A549 (cell line): ENCODE measurements at regions not wholly inside any gene's neighbourhood (a gene's known extent, or its start where the extent isn't known, plus 50 kb on each side); places are given as distances from the start of the nearest gene placed in this dataset.

ENCODE experiments used
- ATAC-seq, 2 experiments: fragments of 200-7000 bp in 1 of 2; fragments of >200 bp in 1 of 2; cut with Nextera tagmentation in 1 of 2; cut with Tn5 transposase in 1 of 2; 3 replicates each; pipeline versions ENCODE4 v1.8.0 to v1.9.1; 2018 to 2020; ENCODE audit warnings: mild to moderate bottlenecking in 1 of 2, moderate library complexity in 1 of 2
- CTCF ChIA-PET: fragments of 300-600 bp; sonication (Branson Sonifier 250); formaldehyde crosslinking; extraction: SDS; loops from one replicate; lab custom pipeline; 2021; ENCODE audit warnings: antibody characterized with exemption, inconsistent platforms; lab: Yijun Ruan, JAX
- POLR2A ChIA-PET: fragments of 350-600 bp; formaldehyde crosslinking; extraction: SDS; loops from one replicate; lab custom pipeline; 2021; ENCODE audit warnings: antibody characterized with exemption, inconsistent platforms; lab: Yijun Ruan, JAX
- DNase-seq, 2 experiments: peaks; one replicate each; pipeline versions ENCODE4 v3.0.0 to v3.0.0-alpha.2; 2011 to 2016; ENCODE audit warnings: low read depth in 1 of 2, low spot score in 1 of 2
- FAIRE-seq: peaks from 2 replicates; lab custom pipeline; 2011; peaks lifted over from hg19 to GRCh38; lab: Jason Lieb, UNC
- H3K27ac ChIP-seq, 2 experiments: fragments of >200 bp; sonication (Bioruptor Twin); formaldehyde crosslinking; 3 replicates each; pipeline ENCODE4 v1.5.1; 2016 to 2017
- H3K4me1 ChIP-seq: fragments of >200 bp; sonication (Bioruptor Twin); formaldehyde crosslinking; 3 replicates; pipeline ENCODE4 v1.6.1; 2016
- H3K4me2 ChIP-seq: fragments of >200 bp; sonication (Bioruptor Twin); formaldehyde crosslinking; 3 replicates; pipeline ENCODE4 v1.6.1; 2016
- H3K4me3 ChIP-seq: fragments of >200 bp; sonication (Bioruptor Twin); formaldehyde crosslinking; 3 replicates; pipeline ENCODE4 v1.5.1; 2016
- H3K9me3 ChIP-seq: fragments of >200 bp; sonication (Bioruptor Twin); formaldehyde crosslinking; 3 replicates; pipeline ENCODE4 v1.6.1; 2016
- CBX8 ChIP-seq: fragments of 200-600 bp; sonication (generic); IDR thresholded peaks from 2 replicates; pipeline ENCODE4 v1.6.1; 2016
- CEBPB ChIP-seq, 2 experiments: fragments of >200 bp in 1 of 2; sonication (Bioruptor Twin) in 1 of 2; formaldehyde crosslinking in 1 of 2; IDR thresholded peaks; 2 replicates each; pipeline ENCODE4 v1.6.1; 2012 to 2016
- CHD4 ChIP-seq: fragments of 200-600 bp; sonication (generic); IDR thresholded peaks from 2 replicates; pipeline ENCODE4 v1.6.1; 2016; ENCODE audit warnings: antibody characterized with exemption, mild to moderate bottlenecking, borderline replicate concordance
- ELK1 ChIP-seq: fragments of 150-350 bp; IDR thresholded peaks from 2 replicates; pipeline ENCODE4 v1.6.1; 2014; ENCODE audit warnings: low read depth, mild to moderate bottlenecking, low read length
- EP300 ChIP-seq, 2 experiments: fragments of >200 bp; sonication (Bioruptor Twin); formaldehyde crosslinking; IDR thresholded peaks; 2 replicates in 1 of 2; 3 replicates in 1 of 2; pipeline ENCODE4 v1.6.1; 2016 to 2017
- FOSB ChIP-seq: fragments of 250-450 bp; sonication (Bioruptor Pico); IDR thresholded peaks from 2 replicates; pipeline ENCODE4 v1.5.0; 2020; ENCODE audit warnings: mild to moderate bottlenecking, moderate library complexity
- FOXS1 ChIP-seq: fragments of 250-450 bp; sonication (Bioruptor Pico); IDR thresholded peaks from 2 replicates; pipeline ENCODE4 v1.5.0; 2020; ENCODE audit warnings: mild to moderate bottlenecking, moderate library complexity
- GATA3 ChIP-seq: IDR thresholded peaks from 2 replicates; pipeline ENCODE4 v1.6.1; 2012; ENCODE audit warnings: borderline replicate concordance
- HDAC2 ChIP-seq: fragments of 200-600 bp; sonication (generic); IDR thresholded peaks from 2 replicates; pipeline ENCODE4 v1.6.1; 2016
- HES2 ChIP-seq: fragments of >200 bp; sonication (Bioruptor Twin); formaldehyde crosslinking; IDR thresholded peaks from 2 replicates; pipeline ENCODE4 v1.6.1; 2016
- HOXB5 ChIP-seq: fragments of 250-450 bp; sonication (Bioruptor Pico); IDR thresholded peaks from 2 replicates; pipeline ENCODE4 v1.5.0; 2020; ENCODE audit warnings: mild to moderate bottlenecking, moderate library complexity
- KDM1A ChIP-seq: fragments of 200-600 bp; sonication (generic); IDR thresholded peaks from 2 replicates; pipeline ENCODE4 v1.6.1; 2016; ENCODE audit warnings: low read depth, mild to moderate bottlenecking
- MAFK ChIP-seq: fragments of 450-650 bp; IDR thresholded peaks from 2 replicates; pipeline ENCODE4 v1.6.1; 2014; ENCODE audit not compliant: partially characterized antibody
- MAZ ChIP-seq: fragments of 150-350 bp; IDR thresholded peaks from 2 replicates; pipeline ENCODE4 v1.6.1; 2014; ENCODE audit warnings: antibody characterized with exemption, low read depth, low read length, borderline replicate concordance
- MYC ChIP-seq: IDR thresholded peaks from 2 replicates; pipeline ENCODE4 v1.6.1; 2012; ENCODE audit warnings: mild to moderate bottlenecking, inconsistent platforms, low read length, improper control_type of control experiment, borderline replicate concordance
- NFE2L2 ChIP-seq: fragments of 150-350 bp; conservative IDR thresholded peaks from 2 replicates; pipeline ENCODE4 v1.6.1; 2014; ENCODE audit warnings: low read length
- NR3C1 ChIP-seq: fragments of >200 bp; sonication (Bioruptor Twin); formaldehyde crosslinking; IDR thresholded peaks from 3 replicates; pipeline ENCODE4 v1.6.1; 2017
- PHF8 ChIP-seq: fragments of 200-600 bp; sonication (generic); IDR thresholded peaks from 2 replicates; pipeline ENCODE4 v1.6.1; 2016; ENCODE audit warnings: low read depth, mild to moderate bottlenecking, antibody characterized with exemption, moderate library complexity, borderline replicate concordance
- RFX5 ChIP-seq: fragments of 450-650 bp; IDR thresholded peaks from 2 replicates; pipeline ENCODE4 v1.7.1; 2014; ENCODE audit warnings: antibody characterized with exemption, mild to moderate bottlenecking, moderate library complexity
- RNF2 ChIP-seq: fragments of 200-600 bp; sonication (generic); IDR thresholded peaks from 2 replicates; pipeline ENCODE4 v1.6.1; 2016; ENCODE audit warnings: low read depth, mild to moderate bottlenecking, antibody characterized with exemption, moderate library complexity, borderline replicate concordance
- SMC3 ChIP-seq: fragments of >200 bp; sonication (Bioruptor Twin); formaldehyde crosslinking; IDR thresholded peaks from 3 replicates; pipeline ENCODE4 v1.6.1; 2018; ENCODE audit warnings: inconsistent platforms
- TFCP2L1 ChIP-seq: fragments of 250-450 bp; sonication (Bioruptor Pico); IDR thresholded peaks from 2 replicates; pipeline ENCODE4 v1.5.0; 2021; ENCODE audit warnings: mild to moderate bottlenecking
- TP53 ChIP-seq: fragments of 250-450 bp; sonication (Bioruptor Pico); IDR thresholded peaks from 2 replicates; pipeline ENCODE4 v1.5.0; 2021; ENCODE audit warnings: mild to moderate bottlenecking, moderate library complexity
- ZC3H11A ChIP-seq: fragments of 450-650 bp; IDR thresholded peaks from 2 replicates; pipeline ENCODE4 v1.6.1; 2014; ENCODE audit warnings: antibody characterized with exemption, mild to moderate bottlenecking
- ZFP36 ChIP-seq: fragments of 450-650 bp; IDR thresholded peaks from 2 replicates; pipeline ENCODE4 v1.6.1; 2014; ENCODE audit warnings: borderline replicate concordance; ENCODE audit not compliant: partially characterized antibody
- ZNF302 ChIP-seq: fragments of 250-450 bp; sonication (Bioruptor Pico); IDR thresholded peaks from 2 replicates; pipeline ENCODE4 v1.9.0; 2021; ENCODE audit warnings: inconsistent platforms, mild to moderate bottlenecking, moderate library complexity
- ZSCAN20 ChIP-seq: fragments of 250-450 bp; sonication (Bioruptor Pico); IDR thresholded peaks from 2 replicates; pipeline ENCODE4 v1.8.0; 2022; ENCODE audit warnings: mild to moderate bottlenecking, moderate library complexity
- WGBS: methylation state at CpG from one replicate; pipeline ENCODE4 v1.1.6; 2017; ENCODE audit errors: missing lambda C conversion rate; 5-methylcytosine and 5-hydroxymethylcytosine counted together
- TF ChIP-seq, protein P1 (sequence below): fragments of 200-600 bp; sonication (generic); IDR thresholded peaks from 2 replicates; pipeline ENCODE4 v1.6.1; 2016; ENCODE audit warnings: antibody characterized with exemption, mild to moderate bottlenecking, moderate library complexity
- TF ChIP-seq, protein P2 (sequence below): IDR thresholded peaks from 2 replicates; pipeline ENCODE4 v1.6.1; 2012
- TF ChIP-seq, protein P3 (sequence below): fragments of 250-450 bp; sonication (Bioruptor Pico); IDR thresholded peaks from 2 replicates; pipeline ENCODE4 v1.5.0; 2020; ENCODE audit warnings: low read depth, mild to moderate bottlenecking, moderate library complexity

DNA sequence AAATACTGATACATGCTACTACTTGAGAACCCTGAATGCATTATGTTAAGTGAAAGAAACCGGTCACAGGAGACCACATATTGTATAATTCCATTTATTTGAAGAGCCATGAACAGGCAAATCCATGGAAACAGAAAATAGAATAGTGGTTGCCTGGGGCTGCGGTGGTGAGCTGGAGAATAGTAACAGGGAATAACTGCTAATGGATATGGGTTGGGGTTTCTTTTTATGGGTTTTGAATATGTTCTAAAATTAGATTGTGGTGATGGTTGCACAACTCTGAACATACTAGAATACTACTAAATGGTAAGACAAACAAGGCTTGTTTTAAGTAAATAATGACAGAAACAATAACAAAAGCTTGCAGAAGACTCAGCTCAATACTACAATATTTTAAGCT, 293.0 kb downstream of the BTG1 start (continued):
- TF ChIP-seq, protein P1, sequence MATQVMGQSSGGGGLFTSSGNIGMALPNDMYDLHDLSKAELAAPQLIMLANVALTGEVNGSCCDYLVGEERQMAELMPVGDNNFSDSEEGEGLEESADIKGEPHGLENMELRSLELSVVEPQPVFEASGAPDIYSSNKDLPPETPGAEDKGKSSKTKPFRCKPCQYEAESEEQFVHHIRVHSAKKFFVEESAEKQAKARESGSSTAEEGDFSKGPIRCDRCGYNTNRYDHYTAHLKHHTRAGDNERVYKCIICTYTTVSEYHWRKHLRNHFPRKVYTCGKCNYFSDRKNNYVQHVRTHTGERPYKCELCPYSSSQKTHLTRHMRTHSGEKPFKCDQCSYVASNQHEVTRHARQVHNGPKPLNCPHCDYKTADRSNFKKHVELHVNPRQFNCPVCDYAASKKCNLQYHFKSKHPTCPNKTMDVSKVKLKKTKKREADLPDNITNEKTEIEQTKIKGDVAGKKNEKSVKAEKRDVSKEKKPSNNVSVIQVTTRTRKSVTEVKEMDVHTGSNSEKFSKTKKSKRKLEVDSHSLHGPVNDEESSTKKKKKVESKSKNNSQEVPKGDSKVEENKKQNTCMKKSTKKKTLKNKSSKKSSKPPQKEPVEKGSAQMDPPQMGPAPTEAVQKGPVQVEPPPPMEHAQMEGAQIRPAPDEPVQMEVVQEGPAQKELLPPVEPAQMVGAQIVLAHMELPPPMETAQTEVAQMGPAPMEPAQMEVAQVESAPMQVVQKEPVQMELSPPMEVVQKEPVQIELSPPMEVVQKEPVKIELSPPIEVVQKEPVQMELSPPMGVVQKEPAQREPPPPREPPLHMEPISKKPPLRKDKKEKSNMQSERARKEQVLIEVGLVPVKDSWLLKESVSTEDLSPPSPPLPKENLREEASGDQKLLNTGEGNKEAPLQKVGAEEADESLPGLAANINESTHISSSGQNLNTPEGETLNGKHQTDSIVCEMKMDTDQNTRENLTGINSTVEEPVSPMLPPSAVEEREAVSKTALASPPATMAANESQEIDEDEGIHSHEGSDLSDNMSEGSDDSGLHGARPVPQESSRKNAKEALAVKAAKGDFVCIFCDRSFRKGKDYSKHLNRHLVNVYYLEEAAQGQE = no peak
- TF ChIP-seq CBX8 (no peak), KDM1A (no peak)

GRCh38 chr12:91851741-91852477, 293.7 kb downstream of the BTG1 start:
- FAIRE-seq (no peak), ATAC-seq (no peak), DNase-seq (no peak)
- H3K4me1 ChIP-seq = no peaks in the 10 kb centered on the region
- CTCF ChIA-PET = interaction anchor here (1.2 kb wide), 1 partner anchor 11 kb away, joined by 3 read pairs; no protein-coding TSS in a partner anchor
- H3K27ac ChIP-seq = no peak overlapping the region
- POLR2A ChIA-PET = no interaction called here
- H3K9me3 ChIP-seq = no peaks in the 10 kb centered on the region
- H3K4me2 ChIP-seq = no peak overlapping the region
- H3K4me3 ChIP-seq = no peak overlapping the region
- TF ChIP-seq, protein P2, sequence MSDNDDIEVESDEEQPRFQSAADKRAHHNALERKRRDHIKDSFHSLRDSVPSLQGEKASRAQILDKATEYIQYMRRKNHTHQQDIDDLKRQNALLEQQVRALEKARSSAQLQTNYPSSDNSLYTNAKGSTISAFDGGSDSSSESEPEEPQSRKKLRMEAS = no peak
- TF ChIP-seq MYC (no peak), NR3C1 (no peak), GATA3 (no peak), ZNF302 (CRISPR knock-in tag) (no peak), ZC3H11A (no peak), HDAC2 (no peak), EP300 (IDR thresholded peaks at IDR 0.05) (no peak), TFCP2L1 (CRISPR knock-in tag) (no peak), RNF2 (no peak)

- Histone ChIP-seq H3K4me3 (no peak overlapping the region), H3K9me3 (no peaks in the 10 kb centered on the region), H3K4me2 (no peak overlapping the region), H3K4me1 (no peaks in the 10 kb centered on the region), H3K27ac (no peak overlapping the region)
- ChIA-PET POLR2A (no interaction called here), CTCF (no interaction called here)
- FAIRE-seq (no peak), DNase-seq (no peak), ATAC-seq (no peak)
- 61% methylated on average over 1 of the region's 1 CpG for WGBS
- TF ChIP-seq NFE2L2 (no peak), FOSB (no peak), FOXS1 (CRISPR knock-in tag) (no peak), RFX5 (no peak), NR3C1 (no peak), HES2 (no peak), ZNF302 (CRISPR knock-in tag) (no peak), CEBPB (IDR thresholded peaks at IDR 0.05) (no peak), PHF8 (no peak), ELK1 (no peak), SMC3 (no peak), CHD4 (no peak), TP53 (CRISPR knock-in tag) (no peak), HOXB5 (CRISPR knock-in tag) (no peak), ZFP36 (no peak), MAFK (no peak), MAZ (no peak), ZSCAN20 (CRISPR knock-in tag) (no peak)
- TF ChIP-seq, protein P3, sequence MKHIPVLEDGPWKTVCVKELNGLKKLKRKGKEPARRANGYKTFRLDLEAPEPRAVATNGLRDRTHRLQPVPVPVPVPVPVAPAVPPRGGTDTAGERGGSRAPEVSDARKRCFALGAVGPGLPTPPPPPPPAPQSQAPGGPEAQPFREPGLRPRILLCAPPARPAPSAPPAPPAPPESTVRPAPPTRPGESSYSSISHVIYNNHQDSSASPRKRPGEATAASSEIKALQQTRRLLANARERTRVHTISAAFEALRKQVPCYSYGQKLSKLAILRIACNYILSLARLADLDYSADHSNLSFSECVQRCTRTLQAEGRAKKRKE (CRISPR knock-in tag) = no peak
Measured at GRCh38 chr12:91846466-91847055, 299.1 kb downstream of the BTG1 start.
